GM12878 (cell line): ENCODE measurements at regions not wholly inside any gene's neighbourhood (a gene's known extent, or its start where the extent isn't known, plus 50 kb on each side); places are given as distances from the start of the nearest gene placed in this dataset.

Experiments
- ATAC-seq: fragments of 200-7000 bp; cut with Tn5 transposase; 3 replicates; pipeline ENCODE4 v1.9.1; 2020; ENCODE audit warnings: mild to moderate bottlenecking, moderate library complexity
- BruUV-seq: library from RNA; stranded (reverse); fragments of 400-500 nt; replicated peaks from 2 replicates; lab custom pipeline; 2021; lab: Mats Ljungman, UMichigan
- CTCF ChIA-PET: fragments of 300-600 bp; sonication (Branson Sonifier 250); formaldehyde crosslinking; extraction: SDS; loops from one replicate; lab custom pipeline; 2021; ENCODE audit warnings: inconsistent platforms; lab: Yijun Ruan, JAX
- POLR2A ChIA-PET: fragments of 350-600 bp; formaldehyde crosslinking; extraction: SDS; loops from one replicate; lab custom pipeline; 2021; ENCODE audit warnings: inconsistent platforms; lab: Charles Lee
- RAD21 ChIA-PET: fragments of 300-600 bp; sonication (Branson Sonifier 250); formaldehyde crosslinking; loops from one replicate; lab custom pipeline; 2023; ENCODE audit warnings: antibody characterized with exemption; ENCODE audit not compliant: unreplicated experiment; lab: Charles Lee
- SMC1A ChIA-PET: fragments of 300-600 bp; sonication (Branson Sonifier 250); formaldehyde crosslinking; loops from one replicate; lab custom pipeline; 2023; ENCODE audit not compliant: unreplicated experiment, uncharacterized antibody; lab: Charles Lee
- DNase-seq: peaks from one replicate; pipeline ENCODE4 v3.0.0-alpha.2; 2011; ENCODE audit warnings: low read depth, low spot score
- FAIRE-seq: peaks from 3 replicates; lab custom pipeline; 2011; peaks lifted over from hg19 to GRCh38; lab: Jason Lieb, UNC
- H2AFZ ChIP-seq: 2 replicates; pipeline ENCODE4 v1.6.0; 2011; ENCODE audit warnings: low read depth, low read length, control low read depth; ENCODE audit not compliant: control insufficient read depth
- H3K27ac ChIP-seq: 2 replicates; pipeline ENCODE4 v1.5.1; 2011; ENCODE audit warnings: control low read depth; ENCODE audit not compliant: control insufficient read depth, insufficient read depth
- H3K27me3 ChIP-seq, 2 experiments: replicated peaks in 1 of 2; 2 replicates each; pipeline versions ENCODE4 v1.6.0 to v1.6.1; 2011; ENCODE audit warnings: low read length in 1 of 2; ENCODE audit not compliant: control insufficient read depth in 2 of 2, insufficient read depth in 2 of 2
- H3K36me3 ChIP-seq, 2 experiments: 2 replicates each; pipeline ENCODE4 v1.5.1; 2011; ENCODE audit warnings: low read length in 1 of 2; ENCODE audit not compliant: control insufficient read depth in 2 of 2, insufficient read depth in 2 of 2
- H3K4me1 ChIP-seq: 2 replicates; pipeline ENCODE4 v1.6.1; 2011; ENCODE audit warnings: mild to moderate bottlenecking, low read length, moderate library complexity, mixed read lengths; ENCODE audit not compliant: control insufficient read depth, insufficient read depth
- H3K4me2 ChIP-seq: 2 replicates; pipeline ENCODE4 v1.6.0; 2011; ENCODE audit warnings: control low read depth; ENCODE audit not compliant: control insufficient read depth, insufficient read depth
- H3K4me3 ChIP-seq: fragments of 200-600 bp; sonication (generic); 2 replicates; pipeline ENCODE4 v1.5.1; 2016
- H3K79me2 ChIP-seq: 2 replicates; pipeline ENCODE4 v1.6.0; 2011; ENCODE audit warnings: low read length; ENCODE audit not compliant: control insufficient read depth, insufficient read depth
- H3K9ac ChIP-seq: 2 replicates; pipeline ENCODE4 v1.8.0; 2011; ENCODE audit warnings: low read length, control low read depth, mixed read lengths; ENCODE audit not compliant: control insufficient read depth, insufficient read depth
- H3K9me3 ChIP-seq: replicated peaks from 3 replicates; pipeline ENCODE4 v1.5.1; 2011; ENCODE audit warnings: mild to moderate bottlenecking, low read length; ENCODE audit not compliant: control insufficient read depth, insufficient read depth
- H4K20me1 ChIP-seq: 2 replicates; pipeline ENCODE4 v1.6.0; 2011; ENCODE audit not compliant: control insufficient read depth, insufficient read depth
- JUNB ChIP-seq: IDR thresholded peaks from 2 replicates; pipeline ENCODE4 v1.6.1; 2016; ENCODE audit warnings: antibody characterized with exemption, mild to moderate bottlenecking
- KAT2A ChIP-seq: conservative IDR thresholded peaks from 2 replicates; pipeline ENCODE4 v1.6.1; 2011; ENCODE audit warnings: low read depth, low read length; ENCODE audit not compliant: control insufficient read depth
- MEF2B ChIP-seq: fragments of 450-650 bp; IDR thresholded peaks from 2 replicates; pipeline ENCODE4 v1.6.1; 2018; ENCODE audit warnings: mild to moderate bottlenecking, moderate library complexity; ENCODE audit not compliant: partially characterized antibody, poor library complexity, severe bottlenecking
- NFYB ChIP-seq: IDR thresholded peaks from 2 replicates; pipeline ENCODE4 v1.6.1; 2011; ENCODE audit warnings: low read depth, mild to moderate bottlenecking, low read length, improper control_type of control experiment, moderate library complexity; ENCODE audit not compliant: insufficient read depth
- PKNOX1 ChIP-seq: fragments of 450-650 bp; IDR thresholded peaks from 2 replicates; pipeline ENCODE4 v1.6.1; 2016; ENCODE audit warnings: mild to moderate bottlenecking
- POLR2AphosphoS2 ChIP-seq: IDR thresholded peaks from 2 replicates; pipeline ENCODE4 v1.6.1; 2011; ENCODE audit warnings: low read depth, mild to moderate bottlenecking, low read length, improper control_type of control experiment, moderate library complexity
- SKIL ChIP-seq: fragments of 450-650 bp; IDR thresholded peaks from 2 replicates; pipeline ENCODE4 v1.6.1; 2017; ENCODE audit warnings: mild to moderate bottlenecking, low read depth, inconsistent platforms; ENCODE audit not compliant: poor library complexity, severe bottlenecking
- TCF3 ChIP-seq: IDR thresholded peaks from 2 replicates; pipeline ENCODE4 v1.6.1; 2012; ENCODE audit warnings: low read depth, mild to moderate bottlenecking, low read length, borderline replicate concordance; ENCODE audit not compliant: insufficient read depth
- USF2 ChIP-seq: IDR thresholded peaks from 2 replicates; pipeline ENCODE4 v1.6.1; 2011; ENCODE audit warnings: low read depth, low read length, improper control_type of control experiment, borderline replicate concordance
- ZNF207 ChIP-seq: fragments of 450-650 bp; IDR thresholded peaks from 2 replicates; pipeline ENCODE4 v1.6.1; 2014; ENCODE audit warnings: antibody characterized with exemption, mild to moderate bottlenecking, borderline replicate concordance
- ZZZ3 ChIP-seq: IDR thresholded peaks from 2 replicates; pipeline ENCODE4 v1.6.1; 2011; ENCODE audit warnings: low read depth; ENCODE audit not compliant: control insufficient read depth, insufficient read length
- WGBS: methylation state at CpG from one replicate; pipeline ENCODE4 v1.1.6; 2016; ENCODE audit warnings: low lambda C conversion rate; ENCODE audit not compliant: insufficient replicate concordance, insufficient coverage; ENCODE audit errors: missing lambda C conversion rate; 5-methylcytosine and 5-hydroxymethylcytosine counted together
- in situ Hi-C: fragments of 300-500 bp; cut with MboI; formaldehyde crosslinking; loops from 9 replicates; pipeline ENCODE4 v1.14.3; 2018; ENCODE audit warnings: mixed read lengths
- intact Hi-C: fragments of 100-400 bp; cut with micrococcal nuclease; formaldehyde crosslinking; loops from one replicate; pipeline ENCODE4 v1.14.2; 2022; ENCODE audit not compliant: unreplicated experiment

- no peak for DNase-seq
- Histone ChIP-seq H3K4me2 (no peak overlapping the region), H3K27ac (no peak overlapping the region), H4K20me1 (no peaks in the 10 kb centered on the region), H3K9me3 (peaks cover 2% of the 10 kb centered on the region; the same call in 1 of the 3 replicates), H3K79me2 (no peaks in the 10 kb centered on the region), H3K4me1 (peaks cover 3% of the 10 kb centered on the region; the same call in 1 of the 2 replicates), H3K9ac (no peak overlapping the region), H3K36me3 (no peaks in the 10 kb centered on the region), H3K4me3 (no peak overlapping the region), H2AFZ (no peak overlapping the region), H3K27me3 (no peaks in the 10 kb centered on the region)
- CTCF ChIA-PET: no interaction called here
- no peak for FAIRE-seq
- in situ Hi-C loops (no loop called here), intact Hi-C loops (no loop called here)
- BruUV-seq: no TSS peak
- SMC1A ChIA-PET: interaction anchor here (0.7 to 2.2 kb wide), 5 partner anchors 13 to 163 kb away, joined by 3 to 14 read pairs (median 5); no protein-coding TSS in a partner anchor
- TF ChIP-seq USF2 (no peak), PKNOX1 (no peak), SKIL (no peak), JUNB (no peak), POLR2AphosphoS2 (no peak), TCF3 (no peak), ZNF207 (no peak), KAT2A (no peak), MEF2B (no peak), NFYB (no peak), ZZZ3 (no peak)
- 62% methylated on average over 2 of the region's 2 CpGs for WGBS
- POLR2A ChIA-PET: no interaction called here
- RAD21 ChIA-PET: interaction anchor here (1.8 to 2.1 kb wide), 2 partner anchors 50 to 55 kb away, joined by 9 read pairs; no protein-coding TSS in a partner anchor
- ATAC-seq: no peak
Measured at GRCh38 chr12:68537571-68537970, 73.1 kb upstream of the RAP1B start.
